GM18508 (cell line): ENCODE measurements at regions not wholly inside any gene's neighbourhood (a gene's known extent, or its start where the extent isn't known, plus 50 kb on each side); places are given as distances from the start of the nearest gene placed in this dataset.

ENCODE experiments used
- ATAC-seq: cut with Tn5 transposase; IDR thresholded peaks from one replicate; pipeline ENCODE4 v1.9.1; 2021; ENCODE audit warnings: moderate number of reproducible peaks; ENCODE audit not compliant: insufficient read depth, unreplicated experiment

DNA sequence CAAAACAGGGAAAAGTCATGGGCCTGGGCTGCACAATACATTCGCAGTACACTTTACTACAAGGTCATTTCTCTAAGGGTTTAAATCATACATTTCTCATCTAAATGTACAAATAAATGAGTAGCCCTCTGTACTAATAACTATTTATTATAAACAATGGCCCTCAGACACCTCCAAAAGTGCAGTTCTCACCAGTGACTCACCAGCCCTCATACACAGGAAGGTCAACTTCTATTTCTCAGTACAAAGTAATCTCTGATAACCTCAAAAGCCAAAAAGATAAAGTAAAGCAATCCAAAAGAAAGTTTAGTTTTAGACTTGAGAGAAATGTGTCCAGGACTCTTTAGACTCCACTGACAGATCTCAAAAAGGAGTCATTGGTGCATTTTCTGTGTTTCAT is 1258.1 kb upstream of the CDH6 start:
- no peak for ATAC-seq

DNA sequence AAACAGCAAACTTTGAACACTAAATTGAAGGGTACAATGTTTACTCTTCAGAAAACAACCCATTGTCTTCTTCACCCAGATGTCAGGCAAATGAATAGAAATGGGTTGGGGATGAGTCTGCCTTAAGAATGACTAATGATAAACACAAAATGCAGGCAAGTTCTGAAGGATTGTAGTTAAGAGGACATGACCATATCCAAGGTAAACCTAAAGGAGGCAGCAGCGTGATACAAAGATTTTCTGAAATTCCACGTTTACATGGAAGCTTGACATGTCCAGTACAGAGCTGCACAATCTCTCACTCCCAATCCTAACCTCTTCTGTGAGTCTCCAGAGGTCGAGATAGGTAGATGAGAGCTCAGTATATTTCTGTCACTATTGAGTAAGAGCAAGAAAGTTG is 1263.2 kb upstream of the CDH6 start:
- no peak for ATAC-seq

DNA sequence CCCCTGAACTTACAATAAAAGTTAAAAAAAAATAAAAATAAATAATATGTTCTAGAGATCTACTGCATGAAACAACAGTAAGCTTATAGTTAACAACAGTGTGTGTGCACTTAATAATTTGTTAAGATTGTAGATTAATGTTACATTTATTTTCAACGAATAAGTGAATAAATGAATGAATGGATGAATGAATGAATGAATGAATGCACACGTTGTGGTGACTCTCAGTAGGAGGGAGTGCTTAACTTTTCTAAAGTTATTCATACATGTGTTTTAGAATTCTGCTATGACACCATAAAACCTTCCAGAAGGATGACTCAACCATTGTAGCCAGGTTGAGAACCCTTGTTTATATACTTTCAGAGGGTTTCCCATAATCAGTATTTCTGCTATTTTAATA is 1269.4 kb upstream of the CDH6 start:
- no peak for ATAC-seq

DNA sequence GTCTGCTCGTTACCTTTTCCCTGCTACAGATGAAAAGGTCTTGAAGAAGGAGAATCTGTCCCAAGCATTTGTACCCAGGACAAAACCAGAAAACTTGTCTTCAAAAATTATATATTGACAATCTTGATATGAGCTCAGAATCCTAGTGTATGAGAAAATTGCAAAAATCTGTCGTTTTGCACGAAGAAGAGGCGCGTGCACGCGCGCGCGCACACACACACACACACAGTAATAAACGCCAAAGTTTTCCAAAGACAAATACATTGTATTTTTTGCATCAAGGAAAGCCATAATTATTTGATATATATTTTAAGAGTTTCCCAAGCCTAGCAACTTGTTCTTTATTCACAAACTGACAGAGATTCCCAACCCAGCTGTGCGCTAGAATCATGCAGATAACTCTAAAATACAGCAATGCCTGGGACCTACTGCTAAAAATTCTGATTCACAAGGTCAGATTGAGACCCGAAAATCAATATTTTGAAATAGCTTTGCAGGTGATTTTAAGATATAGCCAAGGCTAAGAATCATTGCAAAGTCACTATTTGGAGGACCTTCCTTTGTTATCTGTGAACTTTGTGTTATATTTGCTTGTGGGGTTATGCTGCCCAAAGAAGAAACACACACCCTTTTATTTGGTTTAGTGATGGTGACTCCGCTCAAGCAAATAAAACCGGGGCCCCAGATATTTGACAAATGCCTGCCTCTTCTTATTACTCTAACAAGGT is 1287.7 kb upstream of the CDH6 start:
- no peak for ATAC-seq

DNA sequence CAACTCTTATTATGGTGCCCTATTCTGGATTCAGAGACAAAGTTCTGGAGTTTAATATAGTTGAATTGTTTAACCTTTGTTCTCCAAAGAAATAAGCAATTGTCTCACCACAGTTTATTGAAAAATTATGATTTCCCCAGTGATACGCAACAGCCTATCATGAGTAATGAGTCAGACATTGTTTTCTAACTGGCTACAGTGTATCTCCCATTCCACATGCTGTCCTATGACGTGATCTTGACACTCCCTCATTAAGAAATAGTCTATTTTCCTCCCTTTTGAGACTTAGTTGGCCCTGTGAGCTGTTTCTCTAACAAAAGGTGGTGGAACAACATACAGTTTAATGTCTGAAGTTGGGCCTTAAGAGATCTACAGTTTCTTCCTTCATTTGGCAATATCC is 1290.6 kb upstream of the CDH6 start:
- ATAC-seq: no peak

DNA sequence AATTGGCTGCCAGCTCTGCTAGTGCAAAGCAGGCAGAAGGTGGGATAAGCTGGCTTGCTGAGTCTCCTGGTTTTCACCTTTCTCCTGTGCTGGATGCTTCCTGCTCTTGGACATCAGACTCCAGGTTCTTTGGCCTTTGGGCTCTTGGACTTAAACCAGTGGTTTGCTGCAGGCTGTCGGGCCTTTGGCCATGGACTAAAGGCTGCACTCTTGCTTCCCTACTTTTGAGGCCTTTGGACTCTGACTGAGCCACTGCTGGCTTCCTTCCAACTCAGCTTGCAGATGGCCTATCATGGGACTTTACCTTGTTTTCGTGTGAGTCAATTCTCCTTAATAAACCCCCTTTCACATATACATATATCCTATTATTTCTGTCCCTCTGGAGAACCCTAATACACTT is 1293.9 kb upstream of the CDH6 start:
- ATAC-seq: no peak

DNA sequence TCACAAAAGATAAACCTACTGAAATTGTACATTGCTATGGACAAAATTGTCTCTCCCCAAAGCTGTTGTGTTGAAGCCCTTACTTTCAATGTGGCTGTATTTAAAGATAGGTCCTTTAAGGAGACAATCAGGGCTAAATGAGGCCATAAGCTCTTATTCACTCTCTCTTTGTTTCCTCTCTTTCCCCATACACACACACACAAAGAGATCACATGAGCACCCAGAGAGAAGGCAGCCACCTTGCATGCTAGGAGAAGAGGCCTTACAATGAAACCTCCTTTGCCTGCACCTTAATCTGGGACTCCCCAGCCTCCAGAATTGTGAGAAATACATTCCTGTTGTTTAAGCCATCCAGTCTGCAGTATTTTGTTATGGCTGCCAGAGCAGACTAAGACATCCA is 1295.6 kb upstream of the CDH6 start:
- ATAC-seq: no peak

DNA sequence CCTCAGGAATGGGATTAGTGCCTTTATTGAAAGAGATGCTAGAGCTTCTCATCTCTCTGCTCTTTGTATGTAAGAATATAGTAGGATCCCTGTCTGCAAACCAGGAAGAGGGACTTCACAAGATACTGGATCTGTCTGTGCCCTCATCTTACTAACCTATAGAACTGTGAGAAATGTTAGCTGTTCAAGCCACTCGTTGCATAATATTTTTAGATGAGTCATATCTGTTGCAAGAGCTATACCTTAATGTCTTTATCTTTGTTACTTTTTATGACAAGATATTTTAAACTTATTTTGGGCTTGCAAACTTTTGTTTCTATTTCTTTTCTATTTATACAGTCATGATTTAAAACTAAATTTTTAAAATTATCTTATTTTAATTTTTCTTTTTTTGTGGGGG is 1296.8 kb upstream of the CDH6 start:
- no peak for ATAC-seq

DNA sequence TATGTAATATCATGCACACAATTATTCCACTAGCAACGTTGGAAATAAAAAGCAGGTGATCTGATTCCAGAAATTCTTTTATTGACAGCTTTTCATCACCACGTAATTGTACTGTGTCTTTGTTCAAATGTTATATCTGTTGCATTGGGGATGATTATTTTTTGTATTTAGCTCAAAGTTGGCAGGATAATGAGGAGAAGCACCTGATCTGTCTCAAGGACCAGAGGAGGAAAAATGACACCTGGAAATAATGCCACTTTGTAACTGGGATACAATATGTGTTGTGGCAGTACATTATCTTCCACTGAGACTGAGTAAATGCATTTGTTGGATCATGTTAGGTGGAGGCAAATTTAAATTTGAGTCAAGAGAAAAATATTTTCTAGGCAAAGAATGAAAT is 1298.8 kb upstream of the CDH6 start:
- no peak for ATAC-seq

DNA sequence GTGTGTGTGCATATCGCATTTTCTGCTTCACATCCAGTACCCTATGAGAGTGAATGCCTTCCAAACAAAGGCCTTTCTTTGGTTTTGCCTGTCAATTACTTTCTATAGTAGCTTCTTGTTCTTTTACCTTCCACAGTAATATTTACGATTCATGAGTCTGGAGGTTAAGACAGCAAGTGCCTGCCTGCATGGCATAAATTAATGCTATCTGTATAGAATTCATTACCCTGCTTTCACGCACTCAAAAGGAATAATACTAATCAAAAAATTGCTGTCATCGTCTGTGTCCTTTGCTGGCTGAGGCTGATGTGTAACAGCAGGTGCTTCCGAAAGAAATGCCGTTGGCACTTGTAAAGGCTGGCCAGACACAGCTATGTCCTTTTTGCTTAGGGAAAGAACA is 1304.4 kb upstream of the CDH6 start:
- ATAC-seq: no peak

DNA sequence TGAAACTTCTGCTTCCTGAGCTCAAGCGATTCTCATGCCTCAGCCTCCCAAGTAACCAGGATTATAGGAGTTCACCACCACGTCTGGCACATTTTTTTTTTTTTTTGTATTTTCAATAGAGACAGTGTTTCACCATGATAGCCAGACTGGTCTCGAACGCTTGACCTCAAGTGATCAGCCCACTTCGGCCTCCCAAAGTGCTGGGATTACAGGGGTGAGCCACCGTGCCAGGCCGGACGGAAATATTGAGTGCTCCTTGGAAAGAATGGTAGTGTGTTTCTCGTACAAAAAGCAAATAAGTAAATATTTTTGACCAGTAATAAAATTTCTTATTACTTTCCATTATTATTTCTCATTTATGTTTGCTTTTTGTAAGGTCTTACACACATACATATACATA is 1307.9 kb upstream of the CDH6 start:
- no peak for ATAC-seq

DNA sequence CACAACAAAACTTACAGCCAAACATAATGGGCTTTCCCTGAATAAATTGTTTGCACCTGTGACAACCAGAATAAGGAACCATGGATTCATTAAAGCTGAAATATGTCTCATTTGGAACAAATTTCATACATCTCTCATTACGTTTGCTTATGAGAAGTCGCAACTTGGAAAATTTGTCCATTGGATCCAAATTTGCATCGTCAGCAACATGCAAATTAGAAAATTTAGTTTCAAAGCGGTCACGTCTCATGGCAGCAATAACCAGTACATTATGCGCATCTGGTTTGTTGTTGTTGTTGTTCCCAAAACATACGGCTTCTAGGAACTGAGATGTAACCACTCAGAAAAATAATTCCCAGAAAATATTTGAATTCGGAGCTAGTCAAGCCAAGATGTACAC is 1311.5 kb upstream of the CDH6 start:
- ATAC-seq: no peak

DNA sequence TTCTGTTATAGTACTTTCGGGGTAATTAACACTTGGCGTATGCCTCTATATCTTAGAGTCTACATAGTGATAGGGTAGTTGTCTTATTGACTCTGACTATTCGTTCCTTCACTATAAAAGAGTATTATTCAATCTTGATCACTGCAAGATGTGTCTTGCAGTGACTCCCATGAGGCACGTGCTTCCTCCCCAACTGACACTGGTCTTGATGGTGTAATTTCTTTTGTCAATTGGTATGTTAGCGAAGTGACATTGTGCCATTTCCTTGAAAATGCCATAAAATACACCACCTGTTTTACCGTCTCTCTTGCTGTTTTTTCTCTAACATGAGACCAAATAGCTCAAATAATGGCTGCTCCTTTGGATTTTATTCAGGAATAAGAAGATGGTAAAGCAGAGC is 1314.1 kb upstream of the CDH6 start:
- no peak for ATAC-seq

DNA sequence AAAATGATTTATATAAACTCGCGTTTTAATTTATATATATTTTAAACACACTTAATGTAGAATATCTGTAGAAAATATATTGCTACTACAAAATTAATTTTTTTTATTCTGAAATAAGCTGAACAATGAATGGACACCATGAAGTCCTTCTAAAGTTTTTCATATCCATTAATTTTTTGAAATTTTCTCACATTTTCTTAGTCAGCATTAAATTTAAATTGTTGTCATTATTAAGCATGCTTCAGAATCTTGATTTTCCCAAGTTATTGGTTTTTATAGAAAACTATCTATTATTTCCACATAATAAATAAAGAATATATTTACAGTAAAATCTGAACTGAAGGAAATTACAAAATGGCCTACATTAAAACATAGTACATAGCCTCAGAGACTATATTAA is 1314.9 kb upstream of the CDH6 start:
- no peak for ATAC-seq

DNA sequence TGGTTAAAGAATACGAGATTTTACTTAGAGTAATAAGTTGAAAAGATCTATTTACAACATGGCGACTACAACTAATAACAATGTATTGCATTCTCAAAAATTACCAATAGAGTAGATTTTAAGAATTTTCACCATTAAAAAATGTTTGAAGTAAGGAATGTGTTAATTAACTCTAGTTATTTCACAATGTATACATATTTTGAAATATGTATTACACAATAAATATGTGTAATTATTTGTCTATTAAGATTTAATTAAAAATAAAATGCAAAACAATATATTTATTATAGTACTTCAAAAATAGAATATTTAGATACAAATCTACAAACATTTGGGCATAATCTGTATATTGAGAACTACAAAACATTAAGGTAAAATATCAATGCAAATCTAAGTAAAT is 1326.3 kb upstream of the CDH6 start:
- ATAC-seq: no peak

DNA sequence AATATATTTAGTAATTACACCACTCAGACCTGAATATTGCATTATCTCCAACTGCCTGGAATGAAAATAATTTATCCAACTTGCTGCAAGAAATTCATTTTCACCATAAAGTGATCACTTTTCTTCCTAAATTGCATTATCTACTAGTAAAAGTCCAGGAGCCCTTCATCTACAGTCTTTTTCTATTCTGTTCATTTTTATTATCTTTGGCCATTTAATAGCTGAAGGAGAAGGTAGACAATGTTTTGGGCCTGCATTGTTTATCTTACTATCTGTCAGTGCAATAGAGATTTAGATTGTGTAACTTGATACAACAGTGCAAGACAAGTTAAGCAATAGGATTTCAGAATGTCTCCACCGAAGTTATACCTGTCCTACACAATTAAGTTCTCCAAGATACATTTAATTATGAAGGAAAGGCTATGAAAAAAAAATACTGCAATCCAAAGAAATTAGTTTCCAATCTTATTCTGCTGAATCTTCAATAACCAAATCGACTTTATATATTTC is 1339.7 kb upstream of the CDH6 start:
- ATAC-seq: no peak

DNA sequence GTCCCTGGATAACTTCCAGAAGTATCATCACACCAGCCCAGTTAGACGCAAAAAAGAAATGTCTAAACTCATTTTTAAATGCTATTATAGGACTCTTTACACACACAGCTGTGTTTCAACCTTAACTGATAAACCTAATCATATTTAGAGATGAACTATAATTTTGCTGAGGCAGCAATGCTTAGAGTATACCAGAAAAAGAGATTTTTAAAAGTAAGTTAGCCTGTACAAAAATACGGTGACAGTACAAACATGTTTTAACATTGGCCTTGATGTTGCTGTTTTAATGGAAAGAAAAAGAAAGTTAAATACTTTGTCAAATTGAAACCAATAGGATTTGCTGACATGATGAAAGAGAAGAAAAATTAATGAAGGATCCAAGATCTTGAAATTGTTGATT is 1341.2 kb upstream of the CDH6 start:
- ATAC-seq: no peak

DNA sequence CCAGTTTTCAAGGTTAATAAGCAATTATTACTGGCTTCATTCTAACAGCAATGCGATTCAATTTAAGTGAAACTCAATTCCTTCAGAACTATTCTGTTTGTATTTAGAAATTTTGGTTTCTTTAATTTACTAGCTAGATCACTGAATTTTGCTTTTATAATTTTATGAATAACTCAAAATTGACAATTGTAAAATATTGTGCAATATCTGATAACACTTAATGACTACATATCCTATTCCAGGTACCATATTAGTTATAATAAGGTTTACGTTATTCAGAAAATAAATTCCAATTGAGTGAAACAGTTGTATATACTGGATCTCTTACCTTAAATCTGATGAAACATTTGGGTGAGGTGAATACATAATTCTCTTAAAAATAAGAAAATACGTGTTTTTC is 1348.3 kb upstream of the CDH6 start:
- no peak for ATAC-seq

DNA sequence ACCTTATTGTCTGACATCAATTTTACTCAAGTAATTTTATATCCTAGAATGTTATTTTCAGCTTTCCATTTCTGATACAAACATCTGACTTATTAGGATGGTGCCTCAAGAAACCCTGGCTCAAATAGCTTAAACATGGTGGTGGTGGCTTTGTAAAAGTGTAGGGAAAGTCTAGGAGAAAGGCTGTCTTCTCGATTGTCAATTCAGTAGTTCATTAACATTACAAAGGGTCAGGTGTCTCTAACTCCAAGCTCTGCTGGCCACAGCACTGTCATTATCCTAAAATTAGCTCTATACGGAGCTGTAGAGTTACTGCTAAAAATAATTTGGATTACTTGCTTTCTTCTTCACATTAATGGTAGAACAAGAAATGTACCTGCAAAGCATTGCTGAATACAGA is 1360.1 kb upstream of the CDH6 start:
- no peak for ATAC-seq

DNA sequence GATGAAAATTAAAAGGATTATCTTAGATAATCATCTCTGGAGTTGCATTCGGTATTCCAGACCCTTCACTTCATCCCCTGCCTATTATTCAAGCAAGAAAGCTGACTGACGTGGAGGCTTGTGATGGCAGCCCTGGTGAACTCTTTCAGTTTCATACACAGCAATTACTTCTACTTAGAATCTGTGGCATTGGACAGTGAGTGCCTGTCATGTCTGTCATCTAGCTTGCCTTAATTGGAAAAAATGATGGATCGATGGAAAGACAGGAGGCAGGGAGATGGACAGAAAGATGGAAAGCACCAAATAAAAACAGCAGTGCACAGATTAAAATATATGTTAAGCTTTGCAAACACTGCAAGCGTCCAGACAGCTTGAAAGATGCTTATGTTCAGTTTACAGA is 1371.0 kb upstream of the CDH6 start:
- no peak for ATAC-seq

DNA sequence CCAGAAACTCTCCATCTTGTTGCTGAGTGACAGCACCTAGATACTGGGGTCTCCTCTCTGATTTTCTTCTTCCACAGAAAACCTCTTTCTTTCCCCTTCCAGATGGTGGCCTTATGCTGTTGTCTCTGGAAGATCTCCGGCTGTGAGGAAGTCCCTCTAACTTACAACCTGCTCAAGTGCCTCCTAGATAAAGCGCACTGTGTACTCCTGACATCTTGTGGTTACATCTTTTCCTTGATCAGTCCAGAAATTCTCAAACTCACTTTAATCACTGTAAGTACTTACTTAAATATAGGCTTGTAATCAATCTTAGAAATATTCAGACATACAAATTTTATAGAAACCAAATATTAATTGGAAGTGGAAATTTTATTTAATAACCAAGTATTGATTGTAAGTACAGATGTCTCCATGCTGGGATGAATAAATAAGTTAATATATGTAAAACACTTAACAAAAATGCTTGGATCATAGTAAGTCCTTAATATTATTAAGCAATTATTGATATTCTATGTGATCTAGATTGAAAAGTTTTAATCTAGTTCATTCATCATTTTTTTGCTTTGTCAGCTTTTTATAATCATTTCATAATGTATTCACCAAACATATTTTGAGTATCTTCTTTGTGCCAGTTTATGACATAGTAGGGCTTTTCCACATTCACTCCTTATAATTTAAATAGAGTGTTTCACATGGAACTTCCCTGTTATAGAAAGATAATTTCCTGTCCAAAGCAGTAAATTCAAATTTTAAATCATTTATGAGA is 1381.4 kb upstream of the CDH6 start:
- no peak for ATAC-seq

DNA sequence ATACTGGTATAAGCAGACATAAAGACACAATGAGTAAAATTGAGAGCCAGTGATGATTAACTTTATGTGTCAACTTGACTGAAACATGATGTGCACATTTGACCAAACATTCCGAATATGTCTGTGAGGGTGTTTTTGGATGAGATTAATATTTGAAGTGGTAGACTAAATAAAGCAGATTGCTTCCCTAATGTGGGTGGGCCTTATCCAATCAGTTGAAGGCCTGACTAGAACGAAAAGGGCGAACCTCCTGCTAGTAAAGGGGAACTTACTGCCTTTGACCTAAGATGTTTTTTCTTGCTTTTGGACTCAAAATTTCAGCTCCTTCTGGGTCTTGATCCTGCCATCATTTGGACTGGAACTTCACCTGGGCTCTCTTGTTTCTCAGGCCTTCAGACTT is 1387.7 kb upstream of the CDH6 start:
- no peak for ATAC-seq
